GM23248 (cell line): ENCODE measurements at regions not wholly inside any gene's neighbourhood (a gene's known extent, or its start where the extent isn't known, plus 50 kb on each side); places are given as distances from the start of the nearest gene placed in this dataset.

Experiments used
- DNase-seq: peaks from one replicate; pipeline ENCODE4 v3.0.0-alpha.2; 2015
- H2AFZ ChIP-seq: fragments of 200-600 bp; sonication (generic); 2 replicates; pipeline ENCODE4 v1.6.1; 2016; ENCODE audit warnings: antibody characterized with exemption
- H3F3A ChIP-seq: fragments of 200-600 bp; sonication (generic); 2 replicates; pipeline ENCODE4 v1.6.1; 2016; ENCODE audit warnings: mild to moderate bottlenecking, antibody characterized with exemption, mixed run types; ENCODE audit not compliant: insufficient read depth
- H3K27ac ChIP-seq: fragments of 200-600 bp; sonication (generic); 2 replicates; pipeline ENCODE4 v1.5.1; 2016; ENCODE audit warnings: mild to moderate bottlenecking
- H3K27me3 ChIP-seq: fragments of 200-600 bp; sonication (generic); replicated peaks from 2 replicates; pipeline ENCODE4 v1.6.1; 2016; ENCODE audit warnings: mild to moderate bottlenecking; ENCODE audit not compliant: insufficient read depth
- H3K36me3 ChIP-seq: fragments of 200-600 bp; sonication (generic); 2 replicates; pipeline ENCODE4 v1.6.1; 2016; ENCODE audit warnings: low read depth, mild to moderate bottlenecking
- H3K4me1 ChIP-seq: fragments of 200-600 bp; sonication (generic); 2 replicates; pipeline ENCODE4 v1.6.1; 2016; ENCODE audit warnings: mild to moderate bottlenecking; ENCODE audit not compliant: insufficient read depth
- H3K4me2 ChIP-seq: fragments of 200-600 bp; sonication (generic); one replicate; pipeline ENCODE4 v1.6.1; 2016; ENCODE audit warnings: mild to moderate bottlenecking; ENCODE audit not compliant: unreplicated experiment
- H3K4me3 ChIP-seq: fragments of 200-600 bp; sonication (generic); 2 replicates; pipeline ENCODE4 v1.5.1; 2016; ENCODE audit warnings: mild to moderate bottlenecking
- H3K79me2 ChIP-seq: fragments of 200-600 bp; sonication (generic); 2 replicates; pipeline ENCODE4 v1.6.1; 2016; ENCODE audit warnings: mild to moderate bottlenecking; ENCODE audit not compliant: insufficient read depth
- H3K9ac ChIP-seq: fragments of 200-600 bp; sonication (generic); 2 replicates; pipeline ENCODE4 v1.6.1; 2016; ENCODE audit warnings: mild to moderate bottlenecking
- H3K9me2 ChIP-seq: fragments of 200-600 bp; sonication (generic); 2 replicates; pipeline ENCODE4 v1.6.1; 2016; ENCODE audit warnings: mixed run types, mild to moderate bottlenecking, moderate library complexity; ENCODE audit not compliant: insufficient read depth
- H3K9me3 ChIP-seq: fragments of 200-600 bp; sonication (generic); one replicate; pipeline ENCODE4 v1.6.1; 2017; ENCODE audit warnings: low read depth
- H4K20me1 ChIP-seq: fragments of 200-600 bp; sonication (generic); 2 replicates; pipeline ENCODE4 v1.6.0; 2016; ENCODE audit not compliant: insufficient read depth
- EZH2 ChIP-seq: fragments of 200-600 bp; sonication (generic); IDR thresholded peaks from 2 replicates; pipeline ENCODE4 v1.6.1; 2018; ENCODE audit warnings: antibody characterized with exemption, mild to moderate bottlenecking; ENCODE audit not compliant: insufficient read depth, poor library complexity, severe bottlenecking
- EZH2phosphoT487 ChIP-seq: fragments of 200-600 bp; sonication (generic); IDR thresholded peaks from 2 replicates; pipeline ENCODE4 v1.6.1; 2018; ENCODE audit warnings: antibody characterized with exemption, moderate library complexity, mild to moderate bottlenecking, low read depth; ENCODE audit not compliant: insufficient read depth
- whole genome bisulfite sequencing, 2 experiments: methylation state at CpG; one replicate each; pipeline ENCODE4 v1.1.6; 2015 to 2017; ENCODE audit warnings: low lambda C conversion rate in 2 of 2, low coverage in 1 of 2; ENCODE audit errors: missing lambda C conversion rate in 2 of 2; 5-methylcytosine and 5-hydroxymethylcytosine counted together
- in situ Hi-C: fragments of 300-500 bp; cut with MboI; formaldehyde crosslinking; loops from 2 replicates; pipeline ENCODE4 v1.15.0; 2020

DNA sequence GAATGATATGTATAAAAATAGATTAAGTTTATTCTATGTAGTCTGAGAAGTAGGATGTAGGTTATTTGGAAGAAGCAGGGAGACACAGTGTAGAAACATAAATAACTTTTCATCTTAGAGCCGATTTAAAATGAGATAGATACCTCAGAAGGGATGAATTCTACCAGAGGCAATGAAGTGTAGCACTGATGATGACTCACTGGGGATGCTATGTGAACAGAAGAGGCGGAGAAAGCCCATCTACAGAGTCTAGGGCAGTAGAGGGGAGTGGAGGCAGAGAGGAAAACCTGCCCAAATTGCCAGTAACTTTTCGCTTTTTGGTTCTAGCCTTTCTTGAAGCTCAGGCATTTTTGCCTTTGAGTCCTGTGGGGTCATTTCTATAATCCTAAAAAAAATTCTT is 451.8 kb downstream of the ATP23 start:
- Histone ChIP-seq H3K27me3 (no peaks in the 10 kb centered on the region), H3K4me1 (peaks cover 6% of the 10 kb centered on the region), H4K20me1 (no peaks in the 10 kb centered on the region), H2AFZ (no peak overlapping the region), H3K9me2 (no peaks in the 10 kb centered on the region), H3K4me3 (no peak overlapping the region), H3K27ac (no peak overlapping the region), H3K9me3 (no peaks in the 10 kb centered on the region), H3K9ac (no peak overlapping the region), H3F3A (peaks cover 6% of the 10 kb centered on the region), H3K4me2 (no peak overlapping the region), H3K79me2 (no peaks in the 10 kb centered on the region), H3K36me3 (no peaks in the 10 kb centered on the region)
- TF ChIP-seq EZH2phosphoT487 (no peak), EZH2 (no peak)
- in situ Hi-C loops, result no loop called here
- 91 to 93% methylated on average over 3 of the region's 3 CpGs for WGBS, 2 experiments
- DNase-seq, result peak; percentile 53

- TF ChIP-seq EZH2phosphoT487 (no peak), EZH2 (no peak)
- Histone ChIP-seq H3K36me3 (no peaks in the 10 kb centered on the region), H3K9ac (no peak overlapping the region), H3K4me1 (no peaks in the 10 kb centered on the region), H3K27ac (no peak overlapping the region), H3K4me3 (no peak overlapping the region), H4K20me1 (no peaks in the 10 kb centered on the region), H3K9me2 (no peaks in the 10 kb centered on the region), H3F3A (no peaks in the 10 kb centered on the region), H2AFZ (no peak overlapping the region), H3K79me2 (no peaks in the 10 kb centered on the region), H3K4me2 (no peak overlapping the region), H3K27me3 (no peaks in the 10 kb centered on the region), H3K9me3 (no peaks in the 10 kb centered on the region)
- in situ Hi-C loops, result no loop called here
- 91 to 94% methylated on average over 3 of the region's 3 CpGs for WGBS, 2 experiments
- no peak for DNase-seq
Measured at GRCh38 chr12:58395056-58395455, 453.7 kb downstream of the ATP23 start.

GRCh38 chr12:58395470-58395869 is 454.1 kb downstream of the ATP23 start:
- peak; percentile 10 for DNase-seq
- in situ Hi-C loops, result no loop called here

DNA sequence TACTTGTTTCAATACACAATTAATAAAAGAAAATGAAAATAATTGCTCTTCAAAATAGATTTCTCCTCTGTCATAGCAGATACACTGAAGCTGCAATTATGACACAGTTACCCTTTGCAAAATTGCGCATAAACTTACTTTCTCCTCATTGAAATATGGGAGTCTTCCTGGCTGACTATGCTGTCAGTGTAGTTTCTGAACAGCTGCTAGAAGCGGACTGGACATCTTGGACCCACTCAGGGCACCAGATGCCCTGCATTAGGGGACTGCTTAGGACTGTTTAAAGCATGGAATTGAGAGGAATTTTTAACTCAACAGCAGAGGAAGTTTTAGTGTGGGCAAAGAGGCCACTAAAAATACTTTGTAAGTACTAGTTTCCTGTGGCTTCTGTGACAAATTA is 454.9 kb downstream of the ATP23 start:
- Histone ChIP-seq H3F3A (no peaks in the 10 kb centered on the region), H3K36me3 (no peaks in the 10 kb centered on the region), H3K9me3 (no peaks in the 10 kb centered on the region), H3K9me2 (no peaks in the 10 kb centered on the region), H2AFZ (no peak overlapping the region), H3K27ac (no peak overlapping the region), H3K4me1 (no peaks in the 10 kb centered on the region), H4K20me1 (no peaks in the 10 kb centered on the region), H3K4me3 (no peak overlapping the region), H3K79me2 (no peaks in the 10 kb centered on the region), H3K4me2 (no peak overlapping the region), H3K9ac (no peak overlapping the region), H3K27me3 (no peaks in the 10 kb centered on the region)
- in situ Hi-C loops, result no loop called here
- WGBS, 2 experiments, result 91 to 94% methylated on average over 2 of the region's 2 CpGs
- no peak for DNase-seq
- TF ChIP-seq EZH2 (no peak), EZH2phosphoT487 (no peak)

More at GRCh38 chr12:58395470-58395869, 454.1 kb downstream of the ATP23 start:
- Histone ChIP-seq H3K4me3 (no peak overlapping the region), H3K9me3 (no peaks in the 10 kb centered on the region), H3F3A (no peaks in the 10 kb centered on the region), H3K4me2 (no peak overlapping the region), H3K9ac (no peak overlapping the region), H3K9me2 (no peaks in the 10 kb centered on the region), H3K27me3 (no peaks in the 10 kb centered on the region), H3K36me3 (no peaks in the 10 kb centered on the region), H2AFZ (no peak overlapping the region), H4K20me1 (no peaks in the 10 kb centered on the region), H3K27ac (no peak overlapping the region), H3K79me2 (no peaks in the 10 kb centered on the region), H3K4me1 (no peaks in the 10 kb centered on the region)
- TF ChIP-seq EZH2 (no peak), EZH2phosphoT487 (no peak)

DNA sequence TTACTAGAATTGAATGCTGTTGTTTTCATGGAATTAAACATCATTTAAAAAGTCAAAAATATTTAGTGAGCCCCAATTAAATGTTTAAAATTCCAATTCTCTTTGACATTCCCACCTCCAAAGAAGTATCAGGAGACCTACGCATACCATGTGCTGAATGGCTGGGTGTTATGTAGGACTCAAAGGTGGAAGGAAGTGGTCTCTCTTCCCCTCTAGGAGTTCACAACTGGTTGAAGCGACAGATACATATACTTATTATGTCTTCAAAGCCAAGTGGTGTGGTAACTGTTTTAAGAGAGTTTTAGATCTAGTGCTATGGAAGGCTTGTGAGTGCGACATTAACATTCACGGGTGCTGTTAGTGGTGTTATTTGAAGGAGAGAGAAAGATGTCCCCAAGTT is 464.0 kb downstream of the ATP23 start:
- no peaks in the 10 kb centered on the region for H3K79me2 ChIP-seq
- H3K4me1 ChIP-seq, result peaks cover 7% of the 10 kb centered on the region; the same call in 1 of the 2 replicates
- DNase-seq, result no peak
- H2AFZ ChIP-seq, result no peak overlapping the region
- no peak overlapping the region for H3K4me3 ChIP-seq
- H3K9ac ChIP-seq, result no peak overlapping the region
- 92 to 93% methylated on average over 4 of the region's 4 CpGs for WGBS, 2 experiments
- H4K20me1 ChIP-seq, result no peaks in the 10 kb centered on the region
- no peak overlapping the region for H3K27ac ChIP-seq
- H3K9me3 ChIP-seq, result no peaks in the 10 kb centered on the region
- H3F3A ChIP-seq, result no peaks in the 10 kb centered on the region
- H3K4me2 ChIP-seq, result no peak overlapping the region
- TF ChIP-seq EZH2phosphoT487 (no peak), EZH2 (no peak)
- in situ Hi-C loops, result no loop called here
- no peaks in the 10 kb centered on the region for H3K9me2 ChIP-seq
- no peaks in the 10 kb centered on the region for H3K36me3 ChIP-seq
- no peaks in the 10 kb centered on the region for H3K27me3 ChIP-seq
